ENCODE measurements at regions not wholly inside any gene's neighbourhood (a gene's known extent, or its start where the extent isn't known, plus 50 kb on each side); places are given as distances from the start of the nearest gene placed in this dataset.

DNA sequence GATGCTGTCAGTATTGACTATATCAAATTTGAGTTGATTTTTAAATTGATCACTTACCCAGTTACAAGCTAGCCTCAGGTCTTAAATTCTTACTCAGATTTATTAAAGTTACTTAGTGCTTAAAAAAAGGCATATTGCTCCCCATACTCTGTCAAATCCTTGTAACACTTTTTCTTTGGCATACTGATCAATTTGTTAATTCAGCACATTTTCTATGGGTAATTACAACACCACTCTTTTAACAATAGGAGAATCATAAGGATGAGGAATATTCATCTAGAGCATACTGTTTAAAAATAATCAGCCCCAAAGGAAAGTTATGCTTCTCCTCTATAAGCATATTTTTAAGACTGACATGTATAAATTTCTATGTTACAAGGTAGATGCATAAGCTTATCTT is 482.5 kb downstream of the PABPC4L start:
- Histone ChIP-seq H3K36me3 (no peaks in the 10 kb centered on the region), H3K9me3 (no peaks in the 10 kb centered on the region), H3K27me3 (no peaks in the 10 kb centered on the region), H3K4me1 (no peaks in the 10 kb centered on the region), H3K4me3 (no peak overlapping the region), H3K27ac (no peak overlapping the region)
- DNase-seq = no peak
- ATAC-seq (ENCODE audit: low FRiP score in 2 of 2) = no peak
- TF ChIP-seq POLR2AphosphoS5 (IDR thresholded peaks at IDR 0.05) (no peak), POLR2A (IDR thresholded peaks at IDR 0.05) (no peak), EP300 (IDR thresholded peaks at IDR 0.05) (no peak)
- TF ChIP-seq, protein P1, sequence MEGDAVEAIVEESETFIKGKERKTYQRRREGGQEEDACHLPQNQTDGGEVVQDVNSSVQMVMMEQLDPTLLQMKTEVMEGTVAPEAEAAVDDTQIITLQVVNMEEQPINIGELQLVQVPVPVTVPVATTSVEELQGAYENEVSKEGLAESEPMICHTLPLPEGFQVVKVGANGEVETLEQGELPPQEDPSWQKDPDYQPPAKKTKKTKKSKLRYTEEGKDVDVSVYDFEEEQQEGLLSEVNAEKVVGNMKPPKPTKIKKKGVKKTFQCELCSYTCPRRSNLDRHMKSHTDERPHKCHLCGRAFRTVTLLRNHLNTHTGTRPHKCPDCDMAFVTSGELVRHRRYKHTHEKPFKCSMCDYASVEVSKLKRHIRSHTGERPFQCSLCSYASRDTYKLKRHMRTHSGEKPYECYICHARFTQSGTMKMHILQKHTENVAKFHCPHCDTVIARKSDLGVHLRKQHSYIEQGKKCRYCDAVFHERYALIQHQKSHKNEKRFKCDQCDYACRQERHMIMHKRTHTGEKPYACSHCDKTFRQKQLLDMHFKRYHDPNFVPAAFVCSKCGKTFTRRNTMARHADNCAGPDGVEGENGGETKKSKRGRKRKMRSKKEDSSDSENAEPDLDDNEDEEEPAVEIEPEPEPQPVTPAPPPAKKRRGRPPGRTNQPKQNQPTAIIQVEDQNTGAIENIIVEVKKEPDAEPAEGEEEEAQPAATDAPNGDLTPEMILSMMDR (IDR thresholded peaks at IDR 0.05) = no peak

DNA sequence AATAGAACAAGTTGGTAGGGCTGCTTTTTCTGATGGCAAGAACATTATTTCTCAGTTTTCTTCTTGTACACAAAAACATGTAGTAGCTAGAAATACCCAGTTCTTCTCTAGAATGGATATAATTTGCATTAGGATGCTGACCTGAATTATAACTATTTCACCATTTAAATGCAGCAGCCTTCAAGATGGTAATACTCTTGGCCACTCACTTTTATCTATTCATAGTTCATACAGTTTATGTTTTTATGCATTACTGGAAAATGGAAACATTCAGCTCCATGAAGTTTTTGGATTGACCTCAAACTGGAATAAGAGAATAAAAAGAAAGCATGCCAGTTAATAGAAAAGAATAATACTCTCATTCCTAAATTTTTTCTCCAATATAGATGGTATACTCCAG is 487.4 kb downstream of the PABPC4L start:
- ATAC-seq (ENCODE audit: low FRiP score in 2 of 2) (no peak), DNase-seq (no peak)
- Histone ChIP-seq H3K4me3 (no peak overlapping the region), H3K27ac (no peak overlapping the region), H3K27me3 (no peaks in the 10 kb centered on the region), H3K36me3 (no peaks in the 10 kb centered on the region), H3K4me1 (no peaks in the 10 kb centered on the region), H3K9me3 (no peaks in the 10 kb centered on the region)
- TF ChIP-seq POLR2AphosphoS5 (IDR thresholded peaks at IDR 0.05) (no peak), POLR2A (IDR thresholded peaks at IDR 0.05) (no peak), EP300 (IDR thresholded peaks at IDR 0.05) (no peak)
- TF ChIP-seq, protein P1 (IDR thresholded peaks at IDR 0.05) = no peak

DNA sequence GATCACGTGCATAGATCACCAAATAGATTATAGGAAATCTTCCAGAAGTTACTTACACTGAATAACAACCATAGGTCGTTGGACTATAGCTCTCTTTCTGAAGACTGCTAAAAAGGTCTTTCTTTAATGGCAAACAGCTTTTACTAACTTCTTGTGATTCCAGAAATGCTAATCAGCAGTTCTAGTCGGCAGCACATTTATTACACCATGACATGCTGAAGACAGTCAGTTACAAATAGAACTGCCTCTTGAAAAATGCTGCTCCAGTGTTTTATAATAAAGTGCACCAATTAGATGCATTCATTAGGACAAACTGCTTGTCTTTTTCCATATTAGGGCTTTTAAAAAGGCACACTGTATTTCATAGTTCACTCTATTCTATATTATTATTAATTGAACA is 488.2 kb downstream of the PABPC4L start:
- TF ChIP-seq EP300 (IDR thresholded peaks at IDR 0.05) (no peak), POLR2AphosphoS5 (IDR thresholded peaks at IDR 0.05) (no peak), POLR2A (IDR thresholded peaks at IDR 0.05) (no peak)
- TF ChIP-seq, protein P1 (IDR thresholded peaks at IDR 0.05) = no peak
- no peak for ATAC-seq (ENCODE audit: low FRiP score in 2 of 2)
- no peaks in the 10 kb centered on the region for H3K27me3 ChIP-seq
- WGBS, 2 donors = 53 to 63% methylated on average over 3 of the region's 3 CpGs
- no peaks in the 10 kb centered on the region for H3K36me3 ChIP-seq
- H3K9me3 ChIP-seq = no peaks in the 10 kb centered on the region
- no peaks in the 10 kb centered on the region for H3K4me1 ChIP-seq
- no peak for DNase-seq
- H3K27ac ChIP-seq = no peak overlapping the region
- H3K4me3 ChIP-seq = no peak overlapping the region

DNA sequence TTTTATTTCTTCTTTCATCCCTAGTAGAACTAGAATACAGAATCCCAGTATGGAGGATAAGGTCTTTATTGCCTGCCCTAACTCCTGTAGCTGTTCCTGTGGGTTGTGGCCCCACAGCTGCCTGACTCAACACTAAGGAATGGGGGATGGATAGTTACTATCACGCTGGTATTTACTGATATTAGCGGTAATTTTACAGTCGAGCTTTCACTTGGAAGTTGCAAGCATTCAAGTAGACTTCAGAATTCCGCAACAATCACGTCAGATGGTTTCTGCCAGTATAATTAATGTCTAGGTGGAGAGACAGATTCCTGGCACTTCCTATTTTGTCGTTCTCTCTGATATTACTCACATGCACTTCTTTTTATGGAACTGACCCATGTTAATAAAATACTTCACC is 489.8 kb downstream of the PABPC4L start:
- Histone ChIP-seq H3K4me3 (no peak overlapping the region), H3K27ac (no peak overlapping the region), H3K4me1 (no peaks in the 10 kb centered on the region), H3K27me3 (no peaks in the 10 kb centered on the region), H3K36me3 (no peaks in the 10 kb centered on the region), H3K9me3 (peaks cover 0 to 9% (median 0%) of the 10 kb centered on the region in 4 donors)
- DNase-seq = no peak
- no peak for TF ChIP-seq POLR2AphosphoS5 (IDR thresholded peaks at IDR 0.05)
- no peak for TF ChIP-seq POLR2A (IDR thresholded peaks at IDR 0.05)
- TF ChIP-seq EP300 (IDR thresholded peaks at IDR 0.05) = no peak
- TF ChIP-seq, protein P1 (IDR thresholded peaks at IDR 0.05) = no peak
- no peak for ATAC-seq (ENCODE audit: low FRiP score in 2 of 2)
- 80 to 87% methylated on average over 6 of the region's 6 CpGs for whole genome bisulfite sequencing, 2 donors

DNA sequence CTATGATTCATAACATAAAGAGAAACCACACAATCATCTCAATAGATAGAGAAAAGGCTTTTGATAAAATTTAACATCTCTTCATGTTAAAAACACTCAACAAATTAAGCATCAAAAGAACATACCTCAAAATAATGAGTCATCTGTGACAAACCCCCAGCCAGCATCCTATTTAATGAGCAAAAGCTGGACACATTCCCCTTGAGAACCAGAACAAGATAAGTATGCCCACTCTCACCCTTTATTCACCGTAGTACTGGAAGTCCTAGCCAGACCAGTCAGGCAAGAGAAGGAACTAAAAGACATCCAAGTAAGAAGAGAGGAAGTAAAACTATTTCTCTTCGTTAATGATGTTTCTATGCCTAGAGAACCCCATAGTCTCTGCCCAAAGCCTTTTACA is 507.2 kb downstream of the PABPC4L start:
- 69 to 73% methylated on average over 2 of the region's 2 CpGs for WGBS, 2 donors
- no peak overlapping the region for H3K4me3 ChIP-seq
- H3K36me3 ChIP-seq = no peaks in the 10 kb centered on the region
- TF ChIP-seq, protein P1 (IDR thresholded peaks at IDR 0.05) = no peak
- TF ChIP-seq POLR2AphosphoS5 (IDR thresholded peaks at IDR 0.05) (no peak), POLR2A (IDR thresholded peaks at IDR 0.05) (no peak), EP300 (IDR thresholded peaks at IDR 0.05) (no peak)
- DNase-seq = no peak
- no peaks in the 10 kb centered on the region for H3K4me1 ChIP-seq
- no peak for ATAC-seq (ENCODE audit: low FRiP score in 2 of 2)
- no peaks in the 10 kb centered on the region for H3K27me3 ChIP-seq
- no peaks in the 10 kb centered on the region for H3K9me3 ChIP-seq
- no peak overlapping the region for H3K27ac ChIP-seq

Measured in upper lobe of left lung (tissue), 6 donors.